GM13977 (cell line): ENCODE measurements at regions not wholly inside any gene's neighbourhood (a gene's known extent, or its start where the extent isn't known, plus 50 kb on each side); places are given as distances from the start of the nearest gene placed in this dataset.

Source experiments
- DNase-seq: peaks from one replicate; pipeline ENCODE4 v3.0.0; 2012; ENCODE audit warnings: low spot score
- CTCF ChIP-seq: IDR thresholded peaks from 2 replicates; pipeline ENCODE4 v1.5.1; 2012; ENCODE audit warnings: mild to moderate bottlenecking, control low read depth; ENCODE audit not compliant: insufficient read depth; ENCODE audit errors: extremely low read depth, missing control alignments
- in situ Hi-C: fragments of 300-500 bp; cut with MboI; formaldehyde crosslinking; loops from one replicate; pipeline ENCODE4 v1.12.0; 2022; ENCODE audit warnings: low sequenced_read_pairs, low pct_unique_long_range_greater_than_20kb, mixed read lengths, inconsistent platforms; ENCODE audit not compliant: unreplicated experiment

GRCh38 chr11:8831861-8832260 is 79.1 kb upstream of the AKIP1 start:
- TF ChIP-seq CTCF = no peak
- DNase-seq = no peak
- in situ Hi-C loops = no loop called here

DNA sequence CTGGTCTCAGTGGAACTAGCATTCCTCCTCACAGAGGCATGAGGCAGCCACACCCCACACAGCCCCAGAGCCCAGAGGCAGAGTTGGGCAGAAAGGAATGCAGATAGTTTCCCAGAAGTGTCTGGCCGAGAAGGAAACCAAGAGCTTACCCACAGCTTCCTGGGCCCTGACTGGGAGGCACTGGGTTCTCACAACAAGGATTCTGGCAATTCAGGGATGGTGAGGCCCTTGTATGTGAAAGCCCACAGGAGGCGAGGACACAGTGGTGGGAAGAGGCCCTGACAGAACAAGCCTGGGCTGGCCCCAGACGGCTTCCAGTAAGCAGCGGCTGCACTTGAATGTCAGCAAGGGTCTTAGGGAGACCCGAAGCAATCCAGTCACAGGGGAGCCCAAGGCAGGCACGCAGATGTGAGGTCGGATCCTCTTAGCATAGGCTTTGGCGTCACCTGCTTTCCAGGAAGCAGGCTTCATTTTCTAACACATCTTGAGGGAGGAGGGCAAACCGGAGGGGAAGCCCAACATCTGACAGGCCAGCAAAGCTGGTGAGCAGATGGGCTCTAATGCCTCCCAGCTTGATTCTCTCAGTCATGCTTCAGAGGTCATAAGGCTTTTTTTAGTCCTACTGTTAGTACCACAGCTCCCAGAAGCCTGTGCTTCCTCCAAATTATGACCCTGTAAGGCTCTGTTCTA is 78.3 kb upstream of the AKIP1 start:
- TF ChIP-seq CTCF = no peak
- in situ Hi-C loops = no loop called here
- DNase-seq = peak; percentile 77

- in situ Hi-C loops = no loop called here
- TF ChIP-seq CTCF = no peak
- no peak for DNase-seq
These were observed 77.2 kb upstream of the AKIP1 start for GRCh38 chr11:8833568-8834315.

DNA sequence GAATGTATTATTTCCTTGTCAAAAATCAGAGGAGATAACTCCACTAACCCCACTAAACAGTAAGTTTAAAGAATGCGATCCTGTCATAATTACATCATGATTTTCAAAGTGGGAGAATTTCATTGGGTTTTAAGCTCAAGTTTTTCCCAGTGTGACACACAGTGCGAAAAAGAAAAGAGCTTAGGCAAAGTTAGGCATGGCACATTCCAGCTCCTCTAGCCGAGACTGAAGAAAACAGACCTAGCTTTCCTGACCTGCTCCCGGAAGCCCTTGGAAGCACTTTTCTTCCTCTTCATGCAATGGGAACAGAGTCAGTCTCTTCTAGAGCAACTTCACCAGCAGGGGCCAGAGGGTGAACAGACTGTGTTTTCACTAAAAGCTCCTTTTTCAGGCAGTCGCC is 76.6 kb upstream of the AKIP1 start:
- in situ Hi-C loops = no loop called here
- TF ChIP-seq CTCF = no peak
- no peak for DNase-seq

GRCh38 chr11:8838248-8838647 is 72.7 kb upstream of the AKIP1 start:
- DNase-seq = no peak
- in situ Hi-C loops = no loop called here
- no peak for TF ChIP-seq CTCF

DNA sequence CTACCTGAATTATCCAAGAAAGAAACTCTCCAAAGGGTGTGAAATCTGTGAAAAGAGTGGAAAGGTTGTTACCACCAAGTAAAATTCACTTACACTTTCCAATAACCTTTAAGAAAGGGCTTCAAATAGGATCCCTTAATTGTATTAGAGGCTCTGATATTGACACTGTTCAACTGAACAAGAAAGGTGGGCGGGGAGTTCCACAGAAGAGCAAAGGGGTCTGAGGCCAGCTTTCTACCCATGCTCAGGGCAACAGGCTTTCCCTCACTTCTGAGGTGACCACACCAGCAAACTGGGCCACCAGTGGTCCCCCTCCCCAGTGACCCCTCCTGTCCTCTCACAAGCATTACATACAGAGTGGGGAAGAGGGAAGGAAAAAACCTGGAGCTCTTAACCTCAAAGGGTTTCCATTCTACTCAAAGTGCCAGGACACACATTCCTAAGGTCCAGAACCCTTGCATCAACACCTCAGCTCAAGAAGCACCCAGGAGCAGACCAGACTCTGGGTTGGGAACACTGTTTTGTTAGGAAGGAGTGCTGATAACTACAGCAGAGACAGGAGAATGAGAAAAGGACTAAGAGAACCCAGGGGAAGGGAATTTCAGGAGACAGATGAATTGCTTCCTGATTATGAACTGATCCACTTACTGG is 71.6 kb upstream of the AKIP1 start:
- TF ChIP-seq CTCF = no peak
- in situ Hi-C loops = no loop called here
- no peak for DNase-seq
